IMR-90 (cell line): ENCODE measurements at regions not wholly inside any gene's neighbourhood (a gene's known extent, or its start where the extent isn't known, plus 50 kb on each side); places are given as distances from the start of the nearest gene placed in this dataset.
A peak's percentile ranks its signal among the peaks of the same experiment; 100 is the strongest.

Experiments
- ATAC-seq: fragments of 200-7000 bp; cut with Tn5 transposase; 2 replicates; pipeline ENCODE4 v1.9.1; 2020; ENCODE audit warnings: low read depth, mild to moderate bottlenecking, moderate library complexity
- BruUV-seq: library from RNA; stranded (reverse); fragments of 400-500 nt; replicated peaks from 2 replicates; lab custom pipeline; 2021; lab: Mats Ljungman, UMichigan
- CTCF ChIA-PET: fragments of 300-600 bp; formaldehyde crosslinking; extraction: SDS; loops from one replicate; lab custom pipeline; 2021; ENCODE audit warnings: antibody characterized with exemption; lab: Yijun Ruan, JAX
- POLR2A ChIA-PET: fragments of 300-600 bp; sonication (Branson Sonifier 250); formaldehyde crosslinking; loops from one replicate; lab custom pipeline; 2022; ENCODE audit warnings: antibody characterized with exemption; ENCODE audit not compliant: unreplicated experiment; lab: Charles Lee
- DNase-seq: peaks from one replicate; pipeline ENCODE4 v3.0.0; 2013
- H2AFZ ChIP-seq: replicated peaks from 2 replicates; pipeline ENCODE3; 2013; ENCODE audit warnings: low read length, mild to moderate bottlenecking; ENCODE audit not compliant: poor library complexity
- H2AK5ac ChIP-seq: 2 replicates; pipeline ENCODE4 v1.6.1; 2013; ENCODE audit warnings: low read depth, low read length, inconsistent platforms
- H2AK9ac ChIP-seq: replicated peaks from 2 replicates; pipeline ENCODE3; 2013; ENCODE audit warnings: mild to moderate bottlenecking, low read depth, low read length, moderate library complexity; ENCODE audit not compliant: poor library complexity
- H2BK120ac ChIP-seq: 2 replicates; pipeline ENCODE4 v1.6.1; 2013; ENCODE audit warnings: low read depth, low read length, inconsistent platforms
- H2BK15ac ChIP-seq: 3 replicates; pipeline ENCODE4 v1.6.1; 2013; ENCODE audit warnings: low read depth, low read length, inconsistent platforms
- H2BK20ac ChIP-seq: 2 replicates; pipeline ENCODE4 v1.6.1; 2013; ENCODE audit warnings: low read depth, mild to moderate bottlenecking, inconsistent platforms, low read length, moderate library complexity
- H2BK5ac ChIP-seq: 2 replicates; pipeline ENCODE4 v1.6.1; 2013; ENCODE audit warnings: mild to moderate bottlenecking, low read depth, low read length, inconsistent platforms; ENCODE audit not compliant: poor library complexity, severe bottlenecking
- H3K14ac ChIP-seq: replicated peaks from 2 replicates; pipeline ENCODE4 v1.6.1; 2013; ENCODE audit warnings: low read depth, low read length, inconsistent platforms
- H3K18ac ChIP-seq: 2 replicates; pipeline ENCODE4 v1.6.1; 2013; ENCODE audit warnings: low read depth, low read length, control low read depth
- H3K23ac ChIP-seq: 2 replicates; pipeline ENCODE4 v1.6.1; 2013; ENCODE audit warnings: low read depth, low read length, inconsistent platforms
- H3K27ac ChIP-seq: 2 replicates; pipeline ENCODE4 v1.5.1; 2013; ENCODE audit warnings: mild to moderate bottlenecking, control low read depth, low read length; ENCODE audit not compliant: insufficient read depth
- H3K27me3 ChIP-seq: 2 replicates; pipeline ENCODE4 v1.6.1; 2013; ENCODE audit warnings: low read length; ENCODE audit not compliant: control insufficient read depth, insufficient read depth
- H3K36me3 ChIP-seq: 2 replicates; pipeline ENCODE4 v1.6.1; 2013; ENCODE audit warnings: low read length, mixed read lengths; ENCODE audit not compliant: control insufficient read depth, insufficient read depth
- H3K4ac ChIP-seq: 2 replicates; pipeline ENCODE4 v1.6.1; 2013; ENCODE audit warnings: low read depth, low read length, inconsistent platforms
- H3K4me1 ChIP-seq: 2 replicates; pipeline ENCODE4 v1.6.1; 2013; ENCODE audit warnings: low read length, mixed read lengths; ENCODE audit not compliant: control insufficient read depth, insufficient read depth
- H3K4me2 ChIP-seq: 2 replicates; pipeline ENCODE4 v1.6.1; 2013; ENCODE audit warnings: low read depth, mild to moderate bottlenecking, control low read depth, low read length, moderate library complexity
- H3K4me3 ChIP-seq: 2 replicates; pipeline ENCODE4 v1.5.1; 2013; ENCODE audit warnings: low read depth, mild to moderate bottlenecking, control low read depth, low read length, moderate library complexity; ENCODE audit not compliant: insufficient read depth
- H3K56ac ChIP-seq: 2 replicates; pipeline ENCODE4 v1.6.1; 2013; ENCODE audit warnings: low read length, inconsistent platforms; ENCODE audit not compliant: insufficient read depth; ENCODE audit errors: extremely low read depth
- H3K79me1 ChIP-seq, 2 experiments: 2 replicates each; pipeline ENCODE4 v1.6.1; 2013; ENCODE audit warnings: low read length in 2 of 2, inconsistent platforms in 1 of 2, low read depth in 1 of 2
- H3K9ac ChIP-seq: 2 replicates; pipeline ENCODE4 v1.6.1; 2013; ENCODE audit warnings: low read depth, low read length, control low read depth
- H3K9me1 ChIP-seq: 2 replicates; pipeline ENCODE4 v1.6.1; 2013; ENCODE audit warnings: low read length, inconsistent platforms; ENCODE audit not compliant: insufficient read depth
- H3K9me3 ChIP-seq: 2 replicates; pipeline ENCODE4 v1.6.1; 2013; ENCODE audit warnings: low read length; ENCODE audit not compliant: control insufficient read depth, insufficient read depth
- H4K20me1 ChIP-seq: 2 replicates; pipeline ENCODE4 v1.6.1; 2013; ENCODE audit warnings: low read length, inconsistent platforms; ENCODE audit not compliant: insufficient read depth
- H4K5ac ChIP-seq: 2 replicates; pipeline ENCODE4 v1.6.1; 2013; ENCODE audit warnings: mild to moderate bottlenecking, low read depth, low read length, control low read depth
- H4K8ac ChIP-seq, 2 experiments: 2 replicates each; pipeline ENCODE4 v1.6.1; 2013; ENCODE audit warnings: low read depth in 2 of 2, low read length in 2 of 2, control low read depth in 1 of 2, inconsistent platforms in 1 of 2
- H4K91ac ChIP-seq: 2 replicates; pipeline ENCODE4 v1.6.1; 2013; ENCODE audit warnings: low read depth, low read length, inconsistent platforms; ENCODE audit not compliant: insufficient read depth
- BHLHE40 ChIP-seq: fragments of 150-350 bp; IDR thresholded peaks from 2 replicates; pipeline ENCODE4 v1.6.1; 2016; ENCODE audit warnings: mild to moderate bottlenecking, low read depth, low read length
- CEBPB ChIP-seq: IDR thresholded peaks from 2 replicates; pipeline ENCODE4 v1.6.1; 2012; ENCODE audit warnings: low read depth, low read length, improper control_type of control experiment
- CHD1 ChIP-seq: IDR thresholded peaks from 2 replicates; pipeline ENCODE4 v1.6.1; 2012; ENCODE audit warnings: low read depth, low read length, improper control_type of control experiment
- FOS ChIP-seq: fragments of 150-350 bp; IDR thresholded peaks from 2 replicates; pipeline ENCODE4 v1.6.1; 2016; ENCODE audit warnings: low read depth, low read length
- MAZ ChIP-seq: IDR thresholded peaks from 2 replicates; pipeline ENCODE4 v1.6.1; 2012; ENCODE audit warnings: low read depth, mild to moderate bottlenecking, low read length, improper control_type of control experiment, moderate library complexity, borderline replicate concordance
- MXI1 ChIP-seq: IDR thresholded peaks from 2 replicates; pipeline ENCODE4 v1.6.1; 2012; ENCODE audit warnings: low read depth, mild to moderate bottlenecking, low read length, moderate library complexity, borderline replicate concordance
- NFE2L2 ChIP-seq: fragments of 150-350 bp; IDR thresholded peaks from 2 replicates; pipeline ENCODE4 v1.6.1; 2016; ENCODE audit warnings: low read depth, mild to moderate bottlenecking, low read length
- RCOR1 ChIP-seq: IDR thresholded peaks from 2 replicates; pipeline ENCODE4 v1.6.1; 2012; ENCODE audit warnings: mild to moderate bottlenecking, low read length, improper control_type of control experiment; ENCODE audit not compliant: insufficient replicate concordance
- RFX5 ChIP-seq: IDR thresholded peaks from 2 replicates; pipeline ENCODE4 v1.8.0; 2012; ENCODE audit warnings: low read depth, mild to moderate bottlenecking, low read length, moderate library complexity
- SMC3 ChIP-seq: fragments of 150-350 bp; IDR thresholded peaks from 2 replicates; pipeline ENCODE4 v1.6.1; 2016; ENCODE audit warnings: low read depth, mild to moderate bottlenecking, antibody characterized with exemption, low read length, moderate library complexity
- USF2 ChIP-seq: fragments of 150-350 bp; IDR thresholded peaks from 2 replicates; pipeline ENCODE4 v1.6.1; 2017; ENCODE audit warnings: mild to moderate bottlenecking, antibody characterized with exemption, low read length, low read depth
- WGBS, 2 experiments: methylation state at CpG; one replicate each; pipeline versions ENCODE4 v1.1.5 to v1.1.7; 2013; ENCODE audit warnings: missing lambda C conversion rate in 2 of 2; ENCODE audit not compliant: insufficient read length in 1 of 2; ENCODE audit errors: extremely low coverage in 2 of 2; 5-methylcytosine and 5-hydroxymethylcytosine counted together
- dilution Hi-C: fragments of 300-500 bp; cut with HindIII; formaldehyde crosslinking; loops from one replicate; pipeline ENCODE4 v1.14.3; 2018; ENCODE audit warnings: low sequenced_read_pairs; ENCODE audit not compliant: unreplicated experiment
- in situ Hi-C: fragments of 300-500 bp; cut with MboI; formaldehyde crosslinking; loops from 3 replicates; pipeline ENCODE4 v1.14.3; 2019; ENCODE audit warnings: low sequenced_read_pairs, inconsistent platforms, mixed read lengths
- intact Hi-C: fragments of 100-400 bp; cut with micrococcal nuclease; formaldehyde crosslinking; loops from 2 replicates; pipeline ENCODE4 v1.10.0; 2022

GRCh38 chr3:73786321-73786807 is 161.6 kb upstream of the PDZRN3 start:
- in situ Hi-C loops = loop anchor here (10.0 kb wide), 1 partner anchor 272 kb away; no protein-coding TSS in a partner anchor
- H4K20me1 ChIP-seq = no peaks in the 10 kb centered on the region
- WGBS, 2 experiments = no CpG with 5 or more reads among the region's 1 CpG
- no TSS peak for BruUV-seq
- no peaks in the 10 kb centered on the region for H3K27me3 ChIP-seq
- H3K4ac ChIP-seq = peak overlapping the region; percentile 85
- peak overlapping the region; percentile 97 for H2BK20ac ChIP-seq
- DNase-seq (peak; percentile 97), ATAC-seq (peak; percentile 90)
- no peak overlapping the region for H3K9ac ChIP-seq
- dilution Hi-C loops = no loop called here
- intact Hi-C loops = loop anchor here (5.0 kb wide), 2 partner anchors 61 to 164 kb away; partner anchors contain the start of gene PDZRN3
- 0 out of 2 replicates have a peak, but pooled peaks cover 2% of the 10 kb centered on the region for H3K4me1 ChIP-seq
- no peaks in the 10 kb centered on the region; the same call in 1 of the 2 replicates for H3K9me1 ChIP-seq
- no peak for TF ChIP-seq SMC3
- peak; percentile 62 for TF ChIP-seq FOS
- TF ChIP-seq BHLHE40 = peak; percentile 53
- peak; percentile 84 for TF ChIP-seq CEBPB
- TF ChIP-seq MAZ = peak; percentile 47; the same call in 1 of the 2 replicates
- TF ChIP-seq CHD1 = no peak
- TF ChIP-seq RCOR1 = peak; percentile 21
- no peak for TF ChIP-seq MXI1
- no peak for TF ChIP-seq RFX5
- no peak for TF ChIP-seq NFE2L2
- TF ChIP-seq USF2 = no peak
- no peak overlapping the region; the same call in 1 of the 2 replicates for H3K18ac ChIP-seq
- H2AK5ac ChIP-seq = peak overlapping the region; percentile 54
- H3K79me1 ChIP-seq = no peaks in the 10 kb centered on the region
- POLR2A ChIA-PET = no interaction called here
- H2AFZ ChIP-seq = peak overlapping the region; percentile 73
- H3K9me3 ChIP-seq = no peaks in the 10 kb centered on the region
- no peak overlapping the region for H2AK9ac ChIP-seq
- 0 out of 3 replicates have a peak overlapping the region, but pooled peaks have one; percentile 78 for H2BK15ac ChIP-seq
- H4K5ac ChIP-seq = no peak overlapping the region; the same call in 1 of the 2 replicates
- no peak overlapping the region for H3K4me3 ChIP-seq
- peak overlapping the region; percentile 56; the same call in 1 of the 2 replicates for H3K56ac ChIP-seq
- H3K4me2 ChIP-seq = no peak overlapping the region; the same call in 1 of the 2 replicates
- no peak overlapping the region for H3K23ac ChIP-seq
- peak overlapping the region; percentile 90 for H2BK5ac ChIP-seq
- CTCF ChIA-PET = no interaction called here
- H4K8ac ChIP-seq = peak overlapping the region in 1 of 2 experiments; percentile 89; a peak in 2 of 4 replicates
- H3K27ac ChIP-seq = peak overlapping the region; percentile 16; the same call in 1 of the 2 replicates
- peak overlapping the region; percentile 96 for H2BK120ac ChIP-seq
- H4K91ac ChIP-seq = peak overlapping the region; percentile 80
- peak overlapping the region; percentile 69; the same call in 1 of the 2 replicates for H3K14ac ChIP-seq
- H3K36me3 ChIP-seq = no peaks in the 10 kb centered on the region
